SK-N-SH (cell line): ENCODE measurements at regions not wholly inside any gene's neighbourhood (a gene's known extent, or its start where the extent isn't known, plus 50 kb on each side); places are given as distances from the start of the nearest gene placed in this dataset.

Source experiments
- CTCF ChIA-PET: fragments of 300-600, 350-600 bp; formaldehyde crosslinking; extraction: SDS; loops from one replicate; lab custom pipeline; 2021; lab: Yijun Ruan, JAX
- POLR2A ChIA-PET: fragments of 350-600 bp; sonication (Branson Sonifier 250); formaldehyde crosslinking; extraction: SDS; loops from one replicate; lab custom pipeline; 2020; ENCODE audit warnings: antibody characterized with exemption, inconsistent platforms; lab: Yijun Ruan, JAX
- DNase-seq: peaks from one replicate; pipeline ENCODE4 v3.0.0; 2012
- H2AFZ ChIP-seq: fragments of 200-600 bp; sonication (generic); 2 replicates; pipeline ENCODE4 v1.8.1; 2016; ENCODE audit warnings: antibody characterized with exemption, mild to moderate bottlenecking, low read depth
- H3F3A ChIP-seq: fragments of 200-600 bp; sonication (generic); replicated peaks from 2 replicates; pipeline ENCODE3; 2016; ENCODE audit warnings: antibody characterized with exemption, mild to moderate bottlenecking; ENCODE audit not compliant: insufficient read depth
- H3K27ac ChIP-seq, 2 experiments: fragments of 200-500 bp in 1 of 2; fragments of 200-600 bp in 1 of 2; sonication (Bioruptor generic) in 1 of 2; sonication (generic), shearing (Covaris generic) in 1 of 2; 2 replicates each; pipeline versions ENCODE4 v1.5.1 to v1.6.1; 2014 to 2016; ENCODE audit warnings: low read depth in 2 of 2, inconsistent platforms in 1 of 2, low read length in 1 of 2, mild to moderate bottlenecking in 1 of 2, mixed read lengths in 1 of 2
- H3K27me3 ChIP-seq: fragments of 200-600 bp; sonication (generic), shearing (Covaris generic); 2 replicates; pipeline ENCODE4 v1.6.1; 2016; ENCODE audit warnings: mixed run types; ENCODE audit not compliant: insufficient read depth
- H3K36me3 ChIP-seq, 2 experiments: fragments of 200-500 bp in 1 of 2; fragments of 200-600 bp in 1 of 2; sonication (Bioruptor generic) in 1 of 2; sonication (generic) in 1 of 2; replicated peaks in 1 of 2; 2 replicates each; pipeline versions ENCODE3 to v1.5.1; 2014 to 2016; ENCODE audit warnings: low read length in 1 of 2, mild to moderate bottlenecking in 1 of 2; ENCODE audit not compliant: insufficient read depth in 2 of 2, control insufficient read depth in 1 of 2
- H3K4me1 ChIP-seq, 2 experiments: fragments of 200-500 bp in 1 of 2; fragments of 200-600 bp in 1 of 2; sonication (Bioruptor generic) in 1 of 2; sonication (generic), shearing (Covaris generic) in 1 of 2; 2 replicates each; pipeline versions ENCODE4 v1.5.1 to v1.6.1; 2014 to 2016; ENCODE audit warnings: low read depth in 1 of 2, low read length in 1 of 2, mixed run types in 1 of 2; ENCODE audit not compliant: insufficient read depth in 2 of 2, control insufficient read depth in 1 of 2
- H3K4me2 ChIP-seq: fragments of 200-600 bp; sonication (generic), shearing (Covaris generic); 2 replicates; pipeline ENCODE4 v1.6.1; 2017; ENCODE audit warnings: mixed run types
- H3K4me3 ChIP-seq, 2 experiments: fragments of 200-500 bp in 1 of 2; fragments of 200-600 bp in 1 of 2; sonication (Bioruptor generic) in 1 of 2; sonication (generic), shearing (Covaris generic) in 1 of 2; 2 replicates each; pipeline versions ENCODE4 v1.5.1 to v1.8.1; 2014 to 2016; ENCODE audit warnings: low read depth in 2 of 2, inconsistent platforms in 1 of 2, low read length in 1 of 2, mild to moderate bottlenecking in 1 of 2, mixed read lengths in 1 of 2, moderate library complexity in 1 of 2
- H3K79me2 ChIP-seq: fragments of 200-600 bp; sonication (generic); 2 replicates; pipeline ENCODE4 v1.8.1; 2017; ENCODE audit warnings: mild to moderate bottlenecking; ENCODE audit not compliant: insufficient read depth
- H3K9ac ChIP-seq: fragments of 200-600 bp; sonication (generic); 2 replicates; pipeline ENCODE4 v1.6.1; 2017; ENCODE audit warnings: mixed run types
- H3K9me2 ChIP-seq: fragments of 200-600 bp; sonication (generic); 2 replicates; pipeline ENCODE4 v1.6.1; 2017; ENCODE audit warnings: mixed run types
- H3K9me3 ChIP-seq: fragments of 200-600 bp; sonication (generic); 2 replicates; pipeline ENCODE4 v1.6.1; 2017; ENCODE audit warnings: mixed run types, mild to moderate bottlenecking, moderate library complexity
- H4K20me1 ChIP-seq: fragments of 200-600 bp; sonication (generic); 2 replicates; pipeline ENCODE4 v1.6.1; 2017; ENCODE audit warnings: mild to moderate bottlenecking, mixed run types; ENCODE audit not compliant: insufficient read depth
- CHD2 ChIP-seq: fragments of 150-350 bp; IDR thresholded peaks from 2 replicates; pipeline ENCODE4 v1.6.1; 2018; ENCODE audit warnings: low read length; ENCODE audit not compliant: partially characterized antibody
- EP300 ChIP-seq, 2 experiments: IDR thresholded peaks; 2 replicates each; pipeline versions ENCODE4 v1.4.0 to v1.6.1; 2012; ENCODE audit warnings: borderline replicate concordance in 1 of 2, low read depth in 1 of 2, low read length in 1 of 2
- FOXJ3 ChIP-seq: sonication (generic); formaldehyde crosslinking; IDR thresholded peaks from 2 replicates; pipeline ENCODE4 v1.5.1; 2020; ENCODE audit warnings: mild to moderate bottlenecking, missing genetic modification reagents
- FOXM1 ChIP-seq: IDR thresholded peaks from 2 replicates; pipeline ENCODE4 v1.4.0; 2012; ENCODE audit warnings: low read depth, mild to moderate bottlenecking
- GATA2 ChIP-seq: sonication (generic); formaldehyde crosslinking; IDR thresholded peaks from 2 replicates; pipeline ENCODE4 v1.5.0; 2020; ENCODE audit warnings: mild to moderate bottlenecking, missing genetic modification reagents
- MEF2A ChIP-seq: IDR thresholded peaks from 2 replicates; pipeline ENCODE4 v1.4.0; 2012; ENCODE audit warnings: low read depth, borderline replicate concordance
- MXI1 ChIP-seq: IDR thresholded peaks from 2 replicates; pipeline ENCODE4 v1.6.1; 2012; ENCODE audit warnings: mild to moderate bottlenecking, low read depth, low read length, improper control_type of control experiment
- NFIC ChIP-seq: IDR thresholded peaks from 2 replicates; pipeline ENCODE4 v1.4.0; 2012; ENCODE audit warnings: borderline replicate concordance
- NRF1 ChIP-seq: IDR thresholded peaks from 2 replicates; pipeline ENCODE4 v1.6.1; 2012; ENCODE audit warnings: low read depth, mild to moderate bottlenecking, low read length
- POLR2AphosphoS5 ChIP-seq: IDR thresholded peaks from 2 replicates; pipeline ENCODE4 v1.6.1; 2012; ENCODE audit warnings: low read depth, low read length
- SIN3A ChIP-seq: IDR thresholded peaks from 2 replicates; pipeline ENCODE4 v1.6.1; 2012; ENCODE audit warnings: low read depth, mild to moderate bottlenecking, low read length, moderate library complexity, borderline replicate concordance
- SMC3 ChIP-seq: IDR thresholded peaks from 2 replicates; pipeline ENCODE4 v1.6.1; 2012; ENCODE audit warnings: low read depth, low read length, improper control_type of control experiment
- TEAD4 ChIP-seq: IDR thresholded peaks from 2 replicates; pipeline ENCODE4 v1.4.0; 2012; ENCODE audit warnings: mild to moderate bottlenecking, borderline replicate concordance; ENCODE audit not compliant: insufficient read depth
- YY1 ChIP-seq: IDR thresholded peaks from 2 replicates; pipeline ENCODE4 v1.4.0; 2012; ENCODE audit warnings: low read depth, mild to moderate bottlenecking
- WGBS: methylation state at CpG from one replicate; pipeline ENCODE4 v1.1.6; 2017; ENCODE audit warnings: low lambda C conversion rate; 5-methylcytosine and 5-hydroxymethylcytosine counted together
- TF ChIP-seq, protein P1 (sequence below): fragments of 150-350 bp; IDR thresholded peaks from 2 replicates; pipeline ENCODE4 v1.6.1; 2016; ENCODE audit warnings: mild to moderate bottlenecking, low read depth, low read length
- TF ChIP-seq, protein P2 (sequence below): IDR thresholded peaks from 2 replicates; pipeline ENCODE4 v1.6.1; 2012; ENCODE audit warnings: mild to moderate bottlenecking, low read depth, low read length, moderate library complexity
- TF ChIP-seq, protein P3 (sequence below): IDR thresholded peaks from 2 replicates; pipeline ENCODE4; 2012

DNA sequence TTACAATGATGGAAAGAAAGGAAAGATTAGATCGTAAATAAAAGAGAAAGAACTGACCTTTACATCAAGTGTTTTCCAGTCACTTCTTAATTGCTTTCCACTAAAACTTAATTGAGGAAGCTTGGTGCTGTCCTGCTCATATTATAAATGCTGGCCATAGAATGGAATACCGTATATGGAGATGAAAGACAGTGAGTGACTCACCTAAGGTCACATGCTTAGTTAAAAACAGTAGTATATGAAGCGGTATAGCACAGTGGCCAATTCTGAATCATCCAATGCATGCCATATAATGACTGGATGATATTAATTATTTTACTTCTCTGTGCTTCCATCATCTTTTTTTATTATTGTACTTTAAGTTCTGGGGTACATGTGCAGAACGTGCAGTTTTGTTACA, 482.4 kb upstream of the SGCD start:
- Histone ChIP-seq H4K20me1 (no peaks in the 10 kb centered on the region), H3K27me3 (no peaks in the 10 kb centered on the region), H2AFZ (no peak overlapping the region), H3K9me3 (no peaks in the 10 kb centered on the region), H3K36me3 (no peaks in the 10 kb centered on the region), H3K27ac (no peak overlapping the region), H3K9me2 (no peaks in the 10 kb centered on the region), H3K9ac (no peak overlapping the region), H3K4me1 (no peaks in the 10 kb centered on the region), H3K79me2 (no peaks in the 10 kb centered on the region), H3K4me3 (no peak overlapping the region), H3K4me2 (no peak overlapping the region), H3F3A (no peaks in the 10 kb centered on the region)
- no peak for DNase-seq
- 35% methylated on average over 4 of the region's 4 CpGs for WGBS
- ChIA-PET POLR2A (no interaction called here), CTCF (interaction anchor here (1.5 kb wide), 1 partner anchor 23 kb away, joined by 3 read pairs; no protein-coding TSS in a partner anchor)
- TF ChIP-seq MXI1 (no peak), SMC3 (no peak), FOXJ3 (CRISPR knock-in tag) (no peak), SIN3A (no peak), FOXM1 (no peak), POLR2AphosphoS5 (no peak), GATA2 (no peak), NFIC (no peak), MEF2A (no peak), TEAD4 (no peak), YY1 (no peak), NRF1 (no peak), CHD2 (no peak)
- TF ChIP-seq, protein P1, sequence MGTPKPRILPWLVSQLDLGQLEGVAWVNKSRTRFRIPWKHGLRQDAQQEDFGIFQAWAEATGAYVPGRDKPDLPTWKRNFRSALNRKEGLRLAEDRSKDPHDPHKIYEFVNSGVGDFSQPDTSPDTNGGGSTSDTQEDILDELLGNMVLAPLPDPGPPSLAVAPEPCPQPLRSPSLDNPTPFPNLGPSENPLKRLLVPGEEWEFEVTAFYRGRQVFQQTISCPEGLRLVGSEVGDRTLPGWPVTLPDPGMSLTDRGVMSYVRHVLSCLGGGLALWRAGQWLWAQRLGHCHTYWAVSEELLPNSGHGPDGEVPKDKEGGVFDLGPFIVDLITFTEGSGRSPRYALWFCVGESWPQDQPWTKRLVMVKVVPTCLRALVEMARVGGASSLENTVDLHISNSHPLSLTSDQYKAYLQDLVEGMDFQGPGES = no peak
- TF ChIP-seq, protein P2, sequence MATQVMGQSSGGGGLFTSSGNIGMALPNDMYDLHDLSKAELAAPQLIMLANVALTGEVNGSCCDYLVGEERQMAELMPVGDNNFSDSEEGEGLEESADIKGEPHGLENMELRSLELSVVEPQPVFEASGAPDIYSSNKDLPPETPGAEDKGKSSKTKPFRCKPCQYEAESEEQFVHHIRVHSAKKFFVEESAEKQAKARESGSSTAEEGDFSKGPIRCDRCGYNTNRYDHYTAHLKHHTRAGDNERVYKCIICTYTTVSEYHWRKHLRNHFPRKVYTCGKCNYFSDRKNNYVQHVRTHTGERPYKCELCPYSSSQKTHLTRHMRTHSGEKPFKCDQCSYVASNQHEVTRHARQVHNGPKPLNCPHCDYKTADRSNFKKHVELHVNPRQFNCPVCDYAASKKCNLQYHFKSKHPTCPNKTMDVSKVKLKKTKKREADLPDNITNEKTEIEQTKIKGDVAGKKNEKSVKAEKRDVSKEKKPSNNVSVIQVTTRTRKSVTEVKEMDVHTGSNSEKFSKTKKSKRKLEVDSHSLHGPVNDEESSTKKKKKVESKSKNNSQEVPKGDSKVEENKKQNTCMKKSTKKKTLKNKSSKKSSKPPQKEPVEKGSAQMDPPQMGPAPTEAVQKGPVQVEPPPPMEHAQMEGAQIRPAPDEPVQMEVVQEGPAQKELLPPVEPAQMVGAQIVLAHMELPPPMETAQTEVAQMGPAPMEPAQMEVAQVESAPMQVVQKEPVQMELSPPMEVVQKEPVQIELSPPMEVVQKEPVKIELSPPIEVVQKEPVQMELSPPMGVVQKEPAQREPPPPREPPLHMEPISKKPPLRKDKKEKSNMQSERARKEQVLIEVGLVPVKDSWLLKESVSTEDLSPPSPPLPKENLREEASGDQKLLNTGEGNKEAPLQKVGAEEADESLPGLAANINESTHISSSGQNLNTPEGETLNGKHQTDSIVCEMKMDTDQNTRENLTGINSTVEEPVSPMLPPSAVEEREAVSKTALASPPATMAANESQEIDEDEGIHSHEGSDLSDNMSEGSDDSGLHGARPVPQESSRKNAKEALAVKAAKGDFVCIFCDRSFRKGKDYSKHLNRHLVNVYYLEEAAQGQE = no peak

DNA sequence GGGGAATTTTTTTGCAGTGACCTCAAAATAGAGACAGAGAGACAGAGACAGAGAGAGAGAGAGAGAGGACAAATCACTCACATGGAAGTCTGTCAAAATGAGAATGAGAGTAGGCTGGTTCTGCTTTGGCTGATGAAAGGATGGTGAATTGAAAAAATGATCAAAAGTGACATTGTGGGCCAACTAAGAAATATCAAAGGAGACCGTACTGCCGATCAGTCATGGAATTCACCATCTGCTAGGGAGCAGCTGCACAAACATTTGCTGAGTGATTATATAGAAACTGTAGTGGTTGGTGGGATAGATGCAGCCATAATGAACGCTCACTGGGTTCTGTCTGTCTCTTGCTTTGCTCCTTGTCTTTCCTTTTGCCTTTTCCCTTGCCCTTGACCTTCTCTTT, 476.6 kb upstream of the SGCD start:
- H3K27me3 ChIP-seq = no peaks in the 10 kb centered on the region
- no peak overlapping the region for H3K4me3 ChIP-seq
- H3K79me2 ChIP-seq = no peaks in the 10 kb centered on the region
- ChIA-PET CTCF (interaction anchor here (0.6 to 1.3 kb wide), 2 partner anchors 12 to 30 kb away, joined by 3 read pairs; no protein-coding TSS in a partner anchor), POLR2A (no interaction called here)
- no peaks in the 10 kb centered on the region for H3K9me2 ChIP-seq
- H3F3A ChIP-seq = no peaks in the 10 kb centered on the region
- no peak for DNase-seq
- TF ChIP-seq, protein P3, sequence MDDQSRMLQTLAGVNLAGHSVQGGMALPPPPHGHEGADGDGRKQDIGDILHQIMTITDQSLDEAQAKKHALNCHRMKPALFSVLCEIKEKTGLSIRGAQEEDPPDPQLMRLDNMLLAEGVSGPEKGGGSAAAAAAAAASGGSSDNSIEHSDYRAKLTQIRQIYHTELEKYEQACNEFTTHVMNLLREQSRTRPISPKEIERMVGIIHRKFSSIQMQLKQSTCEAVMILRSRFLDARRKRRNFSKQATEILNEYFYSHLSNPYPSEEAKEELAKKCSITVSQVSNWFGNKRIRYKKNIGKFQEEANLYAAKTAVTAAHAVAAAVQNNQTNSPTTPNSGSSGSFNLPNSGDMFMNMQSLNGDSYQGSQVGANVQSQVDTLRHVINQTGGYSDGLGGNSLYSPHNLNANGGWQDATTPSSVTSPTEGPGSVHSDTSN = no peak
- TF ChIP-seq GATA2 = no peak
- TF ChIP-seq SIN3A = no peak
- no peak for TF ChIP-seq FOXJ3 (CRISPR knock-in tag)
- TF ChIP-seq MEF2A = no peak
- TF ChIP-seq EP300 (IDR thresholded peaks at IDR 0.05; ENCODE audit: borderline replicate concordance in 1 of 2, low read depth in 1 of 2, low read length in 1 of 2) = no peak
- TF ChIP-seq, protein P1 = no peak
- no peak overlapping the region for H3K9ac ChIP-seq
- H3K36me3 ChIP-seq = no peaks in the 10 kb centered on the region
- H4K20me1 ChIP-seq = no peaks in the 10 kb centered on the region
- no peaks in the 10 kb centered on the region for H3K4me1 ChIP-seq
- no peak overlapping the region for H2AFZ ChIP-seq
- H3K27ac ChIP-seq = no peak overlapping the region
- H3K4me2 ChIP-seq = no peak overlapping the region
- WGBS = 58% methylated on average over 3 of the region's 3 CpGs
- H3K9me3 ChIP-seq = no peaks in the 10 kb centered on the region
